Iris pigment epithelial cell (primary cell): ENCODE measurements at regions not wholly inside any gene's neighbourhood (a gene's known extent, or its start where the extent isn't known, plus 50 kb on each side); places are given as distances from the start of the nearest gene placed in this dataset.

Experiments used
- DNase-seq: peaks from one replicate; pipeline ENCODE4 v3.0.0-alpha.2; 2011; ENCODE audit warnings: low read depth

GRCh38 chr5:57710126-57710525 lies 227.5 kb upstream of the ACTBL2 start:
- DNase-seq = no peak

- no peak for DNase-seq
Observed at GRCh38 chr5:57705769-57706168, 223.2 kb upstream of the ACTBL2 start.

DNA sequence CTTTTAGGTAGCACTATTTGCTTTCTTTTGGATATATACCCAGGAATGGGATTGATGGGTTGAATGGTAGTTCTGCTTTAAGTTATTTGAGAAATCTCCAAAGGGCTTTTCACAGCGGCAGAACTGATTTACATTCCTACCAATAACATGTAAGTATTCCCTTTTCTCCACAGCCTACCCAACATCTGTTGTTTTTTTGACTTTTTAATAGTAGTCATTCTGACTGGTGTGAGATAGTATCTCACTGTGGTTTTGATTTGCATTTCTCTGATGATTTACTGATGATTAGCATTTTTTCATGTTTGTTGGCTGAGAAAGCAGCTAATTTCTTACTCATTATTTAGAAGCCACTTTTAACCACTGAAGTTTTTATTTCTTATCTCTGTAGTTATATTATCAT lies 221.1 kb upstream of the ACTBL2 start:
- DNase-seq = peak; percentile 32

DNA sequence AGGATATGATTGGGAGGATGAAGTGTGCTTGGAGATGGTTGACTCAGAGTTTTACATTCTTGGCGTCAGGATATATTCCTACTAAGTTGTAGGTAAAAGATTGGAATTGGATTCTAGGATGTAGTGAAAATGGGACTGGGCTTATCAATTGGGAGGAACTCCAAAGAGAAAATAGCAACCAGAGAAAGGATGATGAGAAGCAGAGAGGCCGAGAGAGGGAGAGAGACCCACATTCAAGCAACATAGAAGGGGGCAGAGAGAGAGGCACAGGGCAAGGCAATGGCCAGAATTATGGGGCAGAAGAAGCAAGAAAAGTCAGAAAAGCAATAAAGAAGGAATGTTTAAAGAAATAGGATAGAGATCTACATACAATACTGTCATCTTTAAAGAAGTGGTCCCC lies 217.9 kb upstream of the ACTBL2 start:
- no peak for DNase-seq

GRCh38 chr5:57700072-57700471 lies 217.5 kb upstream of the ACTBL2 start:
- no peak for DNase-seq

- no peak for DNase-seq
Observed at GRCh38 chr5:57698802-57699201, 216.2 kb upstream of the ACTBL2 start.

DNA sequence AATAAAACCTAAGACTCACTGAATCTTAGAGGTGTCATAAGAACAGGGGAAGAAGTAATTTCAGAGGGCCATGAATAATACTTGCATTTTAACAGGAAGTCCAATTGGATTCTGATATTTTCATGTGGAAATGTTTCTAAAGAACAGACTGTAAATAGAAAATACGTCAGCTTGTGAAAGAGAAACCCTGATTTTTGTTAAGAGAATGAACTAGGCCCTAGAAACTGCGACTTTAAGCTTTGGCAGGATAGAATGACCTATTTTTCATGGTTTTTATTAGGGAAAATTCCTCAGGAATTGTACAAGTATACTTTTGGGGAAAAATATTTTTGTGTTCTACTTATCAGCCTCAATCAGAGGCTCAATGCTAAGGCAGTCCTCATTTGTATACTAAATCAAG lies 215.5 kb upstream of the ACTBL2 start:
- DNase-seq = no peak

DNA sequence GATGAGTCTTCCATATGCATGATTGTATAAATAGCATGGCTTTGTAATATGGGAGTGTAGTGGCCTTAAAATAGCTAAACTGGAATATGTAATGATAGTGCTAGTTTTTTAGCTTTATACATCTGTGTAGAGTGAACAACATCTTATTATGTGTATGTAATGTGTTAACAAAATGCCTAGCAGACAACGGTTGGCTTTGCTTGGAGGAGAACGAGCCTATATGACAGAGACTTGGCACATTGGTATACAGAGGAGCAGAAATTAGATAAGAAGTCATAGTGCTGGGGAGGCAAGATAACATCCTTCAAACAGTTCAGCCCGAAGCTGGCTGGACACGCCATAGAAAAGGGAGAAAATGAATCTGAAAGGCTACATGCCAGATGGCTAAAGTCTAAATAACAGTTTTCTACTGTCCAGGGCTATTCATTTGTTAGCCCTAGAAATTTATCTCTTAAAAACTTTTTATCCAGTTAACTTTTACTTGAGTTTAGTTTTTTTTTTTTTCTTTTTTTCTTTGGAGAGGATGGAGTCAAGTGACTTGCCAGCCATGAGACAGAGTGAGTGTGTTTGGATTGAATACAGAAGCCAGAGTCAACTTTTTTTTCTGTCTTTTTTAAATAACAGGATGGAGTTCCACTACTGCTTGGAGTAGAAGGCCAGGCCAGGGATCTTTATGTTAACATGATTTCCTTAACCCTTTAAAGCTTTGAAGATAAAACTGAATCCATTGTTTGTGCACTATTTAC lies 214.4 kb upstream of the ACTBL2 start:
- no peak for DNase-seq

DNA sequence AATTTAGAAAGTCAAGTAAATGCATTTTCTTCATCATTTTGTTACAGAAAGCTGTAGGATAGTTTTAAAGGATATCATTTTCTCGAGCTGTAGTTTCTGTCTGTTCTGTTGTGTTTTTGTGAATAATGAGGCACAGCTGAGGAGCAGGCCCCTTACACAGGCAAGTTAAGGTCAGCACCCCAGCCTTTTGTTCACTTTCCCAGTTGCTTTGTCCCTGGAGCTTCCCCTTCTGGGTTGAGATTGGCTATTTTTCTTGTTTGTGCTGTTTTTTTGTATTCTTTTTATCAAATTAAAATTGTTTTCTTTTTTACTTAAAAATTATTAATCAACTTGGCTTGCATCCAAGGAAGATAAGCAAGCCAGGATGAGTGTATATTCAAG lies 213.8 kb upstream of the ACTBL2 start:
- no peak for DNase-seq

DNA sequence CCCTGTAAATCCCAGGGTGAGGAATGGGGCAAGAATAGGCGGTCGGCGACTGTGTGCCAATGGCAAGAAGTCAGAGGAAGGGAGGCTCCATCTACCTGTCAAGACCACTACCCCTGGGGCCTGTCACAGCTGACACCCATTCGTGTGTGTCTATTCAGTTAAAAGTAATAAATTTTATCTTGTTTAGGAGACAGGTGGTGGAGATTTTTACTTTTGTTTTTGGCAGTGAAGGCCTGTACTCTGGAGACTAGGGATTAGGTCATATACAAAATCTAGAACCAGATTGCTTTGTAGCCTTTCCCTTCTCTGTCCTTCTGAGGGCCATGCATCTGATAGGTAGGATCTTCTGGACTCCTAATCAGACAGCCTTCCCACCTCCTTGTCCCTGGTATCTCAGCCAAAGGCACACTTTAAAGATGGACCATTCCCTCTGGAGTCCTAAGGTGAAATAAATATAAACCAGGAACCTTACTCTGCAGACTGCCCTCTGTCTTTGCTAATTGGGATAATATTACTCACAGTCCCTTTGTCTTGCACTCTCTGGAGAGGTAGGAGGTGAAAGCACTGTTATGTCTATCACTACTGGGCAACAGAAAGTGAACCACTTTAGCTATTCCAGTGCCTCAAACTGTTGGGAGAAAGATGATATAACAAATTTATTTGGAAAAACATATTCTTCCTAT lies 213.2 kb upstream of the ACTBL2 start:
- DNase-seq = no peak

GRCh38 chr5:57695179-57695578 lies 212.6 kb upstream of the ACTBL2 start:
- DNase-seq = no peak

- DNase-seq = peak; percentile 54
Observed at GRCh38 chr5:57693488-57694305, 211.1 kb upstream of the ACTBL2 start.

- DNase-seq = peak; percentile 95
Observed at GRCh38 chr5:57692582-57693487, 210.2 kb upstream of the ACTBL2 start.

- no peak for DNase-seq
Observed at GRCh38 chr5:57690724-57691123, 208.1 kb upstream of the ACTBL2 start.

GRCh38 chr5:57687596-57687995 lies 205.0 kb upstream of the ACTBL2 start:
- DNase-seq = no peak

DNA sequence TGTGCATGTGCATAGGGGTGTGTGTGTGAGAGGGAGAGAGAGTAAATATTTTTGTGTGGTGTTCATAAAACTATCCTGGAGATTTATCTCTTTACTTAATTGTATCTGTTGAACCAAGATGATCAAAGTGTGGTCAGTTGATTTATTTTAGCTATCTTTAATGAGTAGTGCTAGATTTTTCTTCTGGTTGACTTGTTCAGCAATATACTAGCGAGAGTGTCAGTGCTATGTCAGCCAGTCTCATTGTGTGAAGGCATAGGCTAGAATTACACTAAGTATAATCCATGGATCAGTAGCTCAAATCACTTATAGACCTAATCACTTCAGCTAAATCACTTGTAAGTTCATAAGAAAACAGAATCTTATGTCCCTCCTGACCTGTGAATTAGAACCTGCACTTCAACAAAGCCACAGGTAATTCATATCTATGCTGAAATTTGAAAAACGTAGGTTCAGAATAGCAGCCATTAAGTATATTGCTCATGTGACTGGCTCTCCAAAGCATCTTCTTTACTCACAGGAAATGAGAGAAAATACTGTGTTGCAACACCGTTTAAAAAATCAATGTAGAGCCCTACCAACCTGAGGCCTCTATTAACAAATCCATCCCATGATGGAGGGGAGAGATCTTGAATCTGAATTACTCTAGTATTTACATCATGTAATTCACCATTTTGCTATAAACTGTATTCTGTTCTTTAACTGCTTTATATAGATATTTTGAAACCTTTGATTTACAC lies 203.1 kb upstream of the ACTBL2 start:
- peak; percentile 29 for DNase-seq

GRCh38 chr5:57684299-57684702 lies 201.7 kb upstream of the ACTBL2 start:
- no peak for DNase-seq

DNA sequence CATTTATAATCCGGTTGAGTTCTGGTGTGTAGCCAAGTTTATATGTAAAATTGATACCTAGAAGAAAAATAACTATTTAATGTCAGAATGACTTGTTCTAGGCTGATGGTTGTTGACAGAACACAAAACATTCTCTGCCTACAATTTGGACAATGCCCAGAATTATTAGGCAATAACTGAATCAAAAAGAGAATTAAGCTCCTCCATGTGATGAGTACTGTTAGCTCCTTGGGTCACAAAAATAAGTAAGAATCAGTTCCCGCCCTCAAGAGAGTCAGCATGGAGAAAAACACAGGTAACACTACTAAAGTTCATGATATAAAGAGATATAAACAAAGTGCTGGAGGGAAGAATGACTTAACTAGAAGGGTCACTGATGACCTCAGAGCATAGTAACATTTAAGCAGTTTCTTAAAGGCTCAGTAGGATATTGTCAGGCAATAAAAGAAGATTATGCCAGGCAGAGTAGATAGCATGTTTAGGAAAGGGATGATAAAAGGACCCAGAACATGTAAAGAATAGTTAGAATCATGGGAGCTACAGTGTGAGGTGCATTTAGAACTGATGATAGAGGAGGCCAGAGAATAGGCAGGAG lies 200.5 kb upstream of the ACTBL2 start:
- DNase-seq = peak; percentile 74

- DNase-seq = peak; percentile 78
Observed at GRCh38 chr5:57681942-57682341, 199.3 kb upstream of the ACTBL2 start.

- no peak for DNase-seq
Observed at GRCh38 chr5:57680686-57681085, 198.1 kb upstream of the ACTBL2 start.

GRCh38 chr5:57677235-57677634 lies 194.6 kb upstream of the ACTBL2 start:
- no peak for DNase-seq
